ENCODE measurements at regions not wholly inside any gene's neighbourhood (a gene's known extent, or its start where the extent isn't known, plus 50 kb on each side); places are given as distances from the start of the nearest gene placed in this dataset.

- Histone ChIP-seq H3K36me3 (no peaks in the 10 kb centered on the region), H3K27me3 (no peaks in the 10 kb centered on the region), H3K4me1 (no peaks in the 10 kb centered on the region), H3K27ac (no peak overlapping the region), H3K9me3 (no peaks in the 10 kb centered on the region), H3K4me3 (no peak overlapping the region)
- intact Hi-C loops (cut with DNase I): no loop called here
- no peak for DNase-seq
- TF ChIP-seq POLR2AphosphoS5 (IDR thresholded peaks at IDR 0.05) (no peak), POLR2A (IDR thresholded peaks at IDR 0.05) (no peak), CTCF (IDR thresholded peaks at IDR 0.05) (no peak), EP300 (IDR thresholded peaks at IDR 0.05) (no peak)
- WGBS, 2 donors: 86 to 87% methylated on average over 5 of the region's 5 CpGs
Observed at GRCh38 chr1:208928349-208929010, 655.0 kb upstream of the CAMK1G start.

- intact Hi-C loops (cut with DNase I): no loop called here
- no peak for DNase-seq
- TF ChIP-seq POLR2A (IDR thresholded peaks at IDR 0.05) (no peak), CTCF (IDR thresholded peaks at IDR 0.05) (no peak), POLR2AphosphoS5 (IDR thresholded peaks at IDR 0.05) (no peak), EP300 (IDR thresholded peaks at IDR 0.05) (no peak)
- H3K36me3 ChIP-seq: no peaks in the 10 kb centered on the region
- no peak overlapping the region for H3K27ac ChIP-seq
- H3K4me1 ChIP-seq: no peaks in the 10 kb centered on the region
- no peak overlapping the region for H3K4me3 ChIP-seq
- WGBS, 2 donors: 66 to 73% methylated on average over 3 of the region's 3 CpGs
- no peaks in the 10 kb centered on the region for H3K9me3 ChIP-seq
- no peaks in the 10 kb centered on the region for H3K27me3 ChIP-seq
Observed at GRCh38 chr1:208929575-208929974, 653.9 kb upstream of the CAMK1G start.

GRCh38 chr1:208931936-208932335, 651.6 kb upstream of the CAMK1G start:
- Histone ChIP-seq H3K27me3 (no peaks in the 10 kb centered on the region), H3K9me3 (no peaks in the 10 kb centered on the region), H3K4me3 (no peak overlapping the region), H3K4me1 (no peaks in the 10 kb centered on the region), H3K27ac (no peak overlapping the region), H3K36me3 (no peaks in the 10 kb centered on the region)
- TF ChIP-seq POLR2A (IDR thresholded peaks at IDR 0.05) (no peak), POLR2AphosphoS5 (IDR thresholded peaks at IDR 0.05) (no peak), EP300 (IDR thresholded peaks at IDR 0.05) (no peak), CTCF (IDR thresholded peaks at IDR 0.05) (no peak)
- WGBS, 2 donors: 81 to 86% methylated on average over 3 of the region's 3 CpGs
- intact Hi-C loops (cut with DNase I): no loop called here
- no peak for DNase-seq

- Histone ChIP-seq H3K9me3 (no peaks in the 10 kb centered on the region), H3K36me3 (no peaks in the 10 kb centered on the region), H3K27me3 (no peaks in the 10 kb centered on the region), H3K4me1 (no peaks in the 10 kb centered on the region), H3K27ac (no peak overlapping the region), H3K4me3 (no peak overlapping the region)
- no peak for TF ChIP-seq POLR2AphosphoS5 (IDR thresholded peaks at IDR 0.05)
- no peak for TF ChIP-seq EP300 (IDR thresholded peaks at IDR 0.05)
- TF ChIP-seq POLR2A (IDR thresholded peaks at IDR 0.05): no peak
- no peak for TF ChIP-seq CTCF (IDR thresholded peaks at IDR 0.05)
- intact Hi-C loops (cut with DNase I): no loop called here
- DNase-seq: no peak
- WGBS, 2 donors: 84 to 94% methylated on average over 3 of the region's 3 CpGs
Observed at GRCh38 chr1:208933984-208934525, 649.5 kb upstream of the CAMK1G start.

GRCh38 chr1:208934933-208935332, 648.6 kb upstream of the CAMK1G start:
- no peaks in the 10 kb centered on the region for H3K36me3 ChIP-seq
- H3K27me3 ChIP-seq: no peaks in the 10 kb centered on the region
- whole genome bisulfite sequencing, 2 donors: 83 to 90% methylated on average over 6 of the region's 6 CpGs
- no peaks in the 10 kb centered on the region for H3K9me3 ChIP-seq
- intact Hi-C loops (cut with DNase I): no loop called here
- TF ChIP-seq CTCF (IDR thresholded peaks at IDR 0.05) (no peak), POLR2A (IDR thresholded peaks at IDR 0.05) (no peak), POLR2AphosphoS5 (IDR thresholded peaks at IDR 0.05) (no peak), EP300 (IDR thresholded peaks at IDR 0.05) (no peak)
- H3K4me3 ChIP-seq: no peak overlapping the region
- H3K27ac ChIP-seq: no peak overlapping the region
- DNase-seq: no peak
- H3K4me1 ChIP-seq: no peaks in the 10 kb centered on the region

Measured in sigmoid colon (tissue), 6 donors.